ENCODE measurements at regions not wholly inside any gene's neighbourhood (a gene's known extent, or its start where the extent isn't known, plus 50 kb on each side); places are given as distances from the start of the nearest gene placed in this dataset.
"Not testable (repeated sequence)": the region's sequence is repeated elsewhere in the genome, so short reads cannot be mapped to it uniquely, and the experiment has no call there.

- H3K4me2 ChIP-seq (ENCODE audit: low read length) = no peak overlapping the region
- no peak overlapping the region for H3K4me3 ChIP-seq (ENCODE audit: low read length)
- H3K4me1 ChIP-seq (ENCODE audit: control insufficient read depth, insufficient read depth, low read length) = peaks cover 7% of the 10 kb centered on the region
- no peaks in the 10 kb centered on the region for H3K27me3 ChIP-seq (ENCODE audit: control insufficient read depth, insufficient read depth, low read length)
- no peaks in the 10 kb centered on the region for H3K36me3 ChIP-seq (ENCODE audit: insufficient read depth, low read length)
- H3K9ac ChIP-seq (ENCODE audit: low read depth, low read length) = no peak overlapping the region
- no peaks in the 10 kb centered on the region for H3K9me3 ChIP-seq (replicated peaks; ENCODE audit: low read length)
Observed at GRCh38 chr14:85169381-85169780, 360.6 kb upstream of the FLRT2 start.

- H3K4me1 ChIP-seq (ENCODE audit: control insufficient read depth, insufficient read depth, low read length) = peaks cover 6% of the 10 kb centered on the region
- no peaks in the 10 kb centered on the region for H3K36me3 ChIP-seq (ENCODE audit: insufficient read depth, low read length)
- no peaks in the 10 kb centered on the region for H3K9me3 ChIP-seq (replicated peaks; ENCODE audit: low read length)
- H3K4me2 ChIP-seq (ENCODE audit: low read length) = no peak overlapping the region
- H3K27me3 ChIP-seq (ENCODE audit: control insufficient read depth, insufficient read depth, low read length) = no peaks in the 10 kb centered on the region
- no peak overlapping the region for H3K9ac ChIP-seq (ENCODE audit: low read depth, low read length)
- H3K4me3 ChIP-seq (ENCODE audit: low read length) = no peak overlapping the region
Observed at GRCh38 chr14:85172290-85172689, 357.7 kb upstream of the FLRT2 start.

GRCh38 chr14:85172889-85173477 is 357.0 kb upstream of the FLRT2 start:
- no peak overlapping the region for H3K9ac ChIP-seq (ENCODE audit: low read depth, low read length)
- H3K36me3 ChIP-seq (ENCODE audit: insufficient read depth, low read length) = no peaks in the 10 kb centered on the region
- H3K27me3 ChIP-seq (ENCODE audit: control insufficient read depth, insufficient read depth, low read length) = no peaks in the 10 kb centered on the region
- no peaks in the 10 kb centered on the region for H3K9me3 ChIP-seq (replicated peaks; ENCODE audit: low read length)
- H3K4me3 ChIP-seq (ENCODE audit: low read length) = no peak overlapping the region
- H3K4me2 ChIP-seq (ENCODE audit: low read length) = no peak overlapping the region
- H3K4me1 ChIP-seq (ENCODE audit: control insufficient read depth, insufficient read depth, low read length) = no peaks in the 10 kb centered on the region

- no peak overlapping the region for H3K9ac ChIP-seq (ENCODE audit: low read depth, low read length)
- H3K9me3 ChIP-seq (replicated peaks; ENCODE audit: low read length) = no peaks in the 10 kb centered on the region
- no peaks in the 10 kb centered on the region for H3K27me3 ChIP-seq (ENCODE audit: control insufficient read depth, insufficient read depth, low read length)
- no peak overlapping the region for H3K4me2 ChIP-seq (ENCODE audit: low read length)
- H3K4me3 ChIP-seq (ENCODE audit: low read length) = no peak overlapping the region
- H3K4me1 ChIP-seq (ENCODE audit: control insufficient read depth, insufficient read depth, low read length) = no peaks in the 10 kb centered on the region
- no peaks in the 10 kb centered on the region for H3K36me3 ChIP-seq (ENCODE audit: insufficient read depth, low read length)
Observed at GRCh38 chr14:85175556-85175955, 354.4 kb upstream of the FLRT2 start.

- Histone ChIP-seq H3K4me2 (ENCODE audit: low read length) (no peak overlapping the region), H3K9me3 (replicated peaks; ENCODE audit: low read length) (no peaks in the 10 kb centered on the region), H3K9ac (ENCODE audit: low read depth, low read length) (no peak overlapping the region), H3K4me3 (ENCODE audit: low read length) (no peak overlapping the region), H3K4me1 (ENCODE audit: control insufficient read depth, insufficient read depth, low read length) (no peaks in the 10 kb centered on the region), H3K36me3 (ENCODE audit: insufficient read depth, low read length) (no peaks in the 10 kb centered on the region), H3K27me3 (ENCODE audit: control insufficient read depth, insufficient read depth, low read length) (no peaks in the 10 kb centered on the region)
Observed at GRCh38 chr14:85178864-85179263, 351.1 kb upstream of the FLRT2 start.

- no peaks in the 10 kb centered on the region for H3K36me3 ChIP-seq (ENCODE audit: insufficient read depth, low read length)
- H3K9me3 ChIP-seq (replicated peaks; ENCODE audit: low read length) = no peaks in the 10 kb centered on the region
- no peaks in the 10 kb centered on the region for H3K4me1 ChIP-seq (ENCODE audit: control insufficient read depth, insufficient read depth, low read length)
- H3K27me3 ChIP-seq (ENCODE audit: control insufficient read depth, insufficient read depth, low read length) = no peaks in the 10 kb centered on the region
- no peak overlapping the region for H3K4me3 ChIP-seq (ENCODE audit: low read length)
- no peak overlapping the region for H3K9ac ChIP-seq (ENCODE audit: low read depth, low read length)
- no peak overlapping the region for H3K4me2 ChIP-seq (ENCODE audit: low read length)
Observed at GRCh38 chr14:85180876-85181275, 349.1 kb upstream of the FLRT2 start.

GRCh38 chr14:85182282-85182681 is 347.7 kb upstream of the FLRT2 start:
- H3K4me1 ChIP-seq (ENCODE audit: control insufficient read depth, insufficient read depth, low read length) = no peaks in the 10 kb centered on the region
- no peak overlapping the region for H3K4me3 ChIP-seq (ENCODE audit: low read length)
- H3K27me3 ChIP-seq (ENCODE audit: control insufficient read depth, insufficient read depth, low read length) = no peaks in the 10 kb centered on the region
- H3K36me3 ChIP-seq (ENCODE audit: insufficient read depth, low read length) = no peaks in the 10 kb centered on the region
- H3K9me3 ChIP-seq (replicated peaks; ENCODE audit: low read length) = no peaks in the 10 kb centered on the region
- no peak overlapping the region for H3K9ac ChIP-seq (ENCODE audit: low read depth, low read length)
- no peak overlapping the region for H3K4me2 ChIP-seq (ENCODE audit: low read length)

GRCh38 chr14:85186082-85186481 is 343.9 kb upstream of the FLRT2 start:
- H3K4me3 ChIP-seq (ENCODE audit: low read length) = no peak overlapping the region

GRCh38 chr14:85187521-85187920 is 342.4 kb upstream of the FLRT2 start:
- Histone ChIP-seq H3K27me3 (ENCODE audit: control insufficient read depth, insufficient read depth, low read length) (no peaks in the 10 kb centered on the region), H3K36me3 (ENCODE audit: insufficient read depth, low read length) (no peaks in the 10 kb centered on the region), H3K4me2 (ENCODE audit: low read length) (no peak overlapping the region), H3K4me3 (ENCODE audit: low read length) (no peak overlapping the region), H3K4me1 (ENCODE audit: control insufficient read depth, insufficient read depth, low read length) (no peaks in the 10 kb centered on the region), H3K9ac (ENCODE audit: low read depth, low read length) (no peak overlapping the region), H3K9me3 (replicated peaks; ENCODE audit: low read length) (no peaks in the 10 kb centered on the region)

More at GRCh38 chr14:85186082-85186481, 343.9 kb upstream of the FLRT2 start:
- Histone ChIP-seq H3K27me3 (ENCODE audit: control insufficient read depth, insufficient read depth, low read length) (no peaks in the 10 kb centered on the region), H3K4me1 (ENCODE audit: control insufficient read depth, insufficient read depth, low read length) (no peaks in the 10 kb centered on the region), H3K36me3 (ENCODE audit: insufficient read depth, low read length) (no peaks in the 10 kb centered on the region), H3K9ac (ENCODE audit: low read depth, low read length) (no peak overlapping the region), H3K9me3 (replicated peaks; ENCODE audit: low read length) (no peaks in the 10 kb centered on the region), H3K4me2 (ENCODE audit: low read length) (no peak overlapping the region)

GRCh38 chr14:85188836-85189235 is 341.1 kb upstream of the FLRT2 start:
- Histone ChIP-seq H3K9me3 (replicated peaks; ENCODE audit: low read length) (no peaks in the 10 kb centered on the region), H3K4me1 (ENCODE audit: control insufficient read depth, insufficient read depth, low read length) (no peaks in the 10 kb centered on the region), H3K4me2 (ENCODE audit: low read length) (no peak overlapping the region), H3K36me3 (ENCODE audit: insufficient read depth, low read length) (no peaks in the 10 kb centered on the region), H3K27me3 (ENCODE audit: control insufficient read depth, insufficient read depth, low read length) (no peaks in the 10 kb centered on the region), H3K4me3 (ENCODE audit: low read length) (no peak overlapping the region), H3K9ac (ENCODE audit: low read depth, low read length) (no peak overlapping the region)

GRCh38 chr14:85189253-85189652 is 340.7 kb upstream of the FLRT2 start:
- not testable (repeated sequence) for H3K27me3 ChIP-seq (ENCODE audit: control insufficient read depth, insufficient read depth, low read length); H3K4me2 ChIP-seq (ENCODE audit: low read length)

GRCh38 chr14:85190251-85190650 is 339.7 kb upstream of the FLRT2 start:
- Histone ChIP-seq H3K9ac (ENCODE audit: low read depth, low read length) (no peak overlapping the region), H3K4me3 (ENCODE audit: low read length) (no peak overlapping the region), H3K4me2 (ENCODE audit: low read length) (no peak overlapping the region), H3K4me1 (ENCODE audit: control insufficient read depth, insufficient read depth, low read length) (no peaks in the 10 kb centered on the region), H3K9me3 (replicated peaks; ENCODE audit: low read length) (no peaks in the 10 kb centered on the region), H3K27me3 (ENCODE audit: control insufficient read depth, insufficient read depth, low read length) (no peaks in the 10 kb centered on the region), H3K36me3 (ENCODE audit: insufficient read depth, low read length) (no peaks in the 10 kb centered on the region)

More at GRCh38 chr14:85189253-85189652, 340.7 kb upstream of the FLRT2 start:
- not testable (repeated sequence) for H3K4me3 ChIP-seq (ENCODE audit: low read length); H3K9ac ChIP-seq (ENCODE audit: low read depth, low read length); H3K36me3 ChIP-seq (ENCODE audit: insufficient read depth, low read length); H3K4me1 ChIP-seq (ENCODE audit: control insufficient read depth, insufficient read depth, low read length); H3K9me3 ChIP-seq (replicated peaks; ENCODE audit: low read length)
